ENCODE measurements at regions not wholly inside any gene's neighbourhood (a gene's known extent, or its start where the extent isn't known, plus 50 kb on each side); places are given as distances from the start of the nearest gene placed in this dataset.

- TF ChIP-seq POLR2A (IDR thresholded peaks at IDR 0.05; ENCODE audit: low read depth, low read length) (no peak), TAF1 (IDR thresholded peaks at IDR 0.05; ENCODE audit: borderline replicate concordance, low read depth, low read length) (no peak), POLR2AphosphoS5 (IDR thresholded peaks at IDR 0.05; ENCODE audit: low read depth, low read length) (no peak)
These were observed 491.8 kb upstream of the TBL1XR1 start for GRCh38 chr3:177689077-177689476.
